ENCODE measurements at regions not wholly inside any gene's neighbourhood (a gene's known extent, or its start where the extent isn't known, plus 50 kb on each side); places are given as distances from the start of the nearest gene placed in this dataset.
A peak's percentile ranks its signal among the peaks of the same experiment; 100 is the strongest.
"Not testable (repeated sequence)": the region's sequence is repeated elsewhere in the genome, so short reads cannot be mapped to it uniquely, and the experiment has no call there.

GRCh38 chr2:102871707-102872106, 109.9 kb downstream of the TMEM182 start:
- DNase-seq, result no peak

DNA sequence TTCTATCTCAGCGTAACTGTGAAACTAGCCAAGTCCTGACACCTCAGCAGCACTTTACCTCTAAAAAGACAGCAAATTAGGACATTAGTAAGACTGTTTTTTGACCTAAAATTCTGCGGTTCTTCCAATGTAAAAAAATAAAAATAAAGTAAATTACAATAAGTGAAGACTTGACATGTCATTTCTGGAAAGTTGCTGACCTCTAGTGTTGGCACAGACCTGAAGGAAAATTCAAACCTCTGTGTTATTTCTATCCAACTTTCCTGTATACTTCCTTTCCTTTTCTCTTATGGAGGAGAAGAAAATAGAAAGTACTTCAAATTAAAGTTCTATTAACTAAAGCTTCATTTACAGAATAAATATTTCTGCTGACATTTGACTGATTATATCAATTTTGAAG, 110.6 kb downstream of the TMEM182 start:
- DNase-seq, result no peak

DNA sequence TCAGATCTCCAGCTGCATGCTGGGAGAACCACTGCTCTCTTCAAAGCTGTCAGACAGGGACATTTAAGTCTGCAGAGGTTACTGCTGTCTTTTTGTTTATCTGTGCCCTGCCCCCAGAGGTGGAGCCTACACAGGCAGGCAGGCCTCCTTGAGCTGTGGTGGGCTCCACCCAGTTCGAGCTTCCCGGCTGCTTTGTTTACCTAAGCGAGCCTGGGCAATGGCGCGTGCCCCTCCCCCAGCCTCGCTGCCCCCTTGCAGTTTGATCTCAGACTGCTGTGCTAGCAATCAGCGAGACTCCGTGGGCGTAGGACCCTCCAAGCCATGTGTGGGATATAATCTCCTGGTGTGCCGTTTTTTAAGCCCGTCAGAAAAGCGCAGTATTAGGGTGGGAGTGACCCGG, 117.7 kb downstream of the TMEM182 start:
- DNase-seq, result not testable (repeated sequence)

- no peak for DNase-seq
Measured at GRCh38 chr2:102880731-102881130, 118.9 kb downstream of the TMEM182 start.

- DNase-seq, result no peak
Measured at GRCh38 chr2:102886216-102886893, 124.5 kb downstream of the TMEM182 start.

DNA sequence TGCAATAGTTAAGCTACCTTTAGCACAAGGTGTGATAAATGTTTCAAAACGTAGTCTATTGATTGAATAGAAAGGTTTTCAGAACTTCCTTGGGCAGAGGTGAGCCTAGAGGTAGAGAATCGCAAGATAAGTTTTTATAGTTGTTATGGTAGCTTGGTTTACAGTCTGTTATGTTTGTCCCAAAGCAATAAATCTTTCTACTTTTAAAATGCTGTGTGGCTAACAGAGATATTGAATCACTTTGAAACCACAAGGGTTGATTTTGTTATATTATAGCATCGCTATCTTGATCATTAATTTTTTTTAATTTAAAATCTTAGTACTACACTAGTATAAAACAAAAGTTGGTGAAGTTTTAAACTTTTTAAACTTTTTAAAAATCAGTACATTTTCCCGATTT, 126.7 kb downstream of the TMEM182 start:
- no peak for DNase-seq

- peak; percentile 0 for DNase-seq
Measured at GRCh38 chr2:102891296-102891695, 129.5 kb downstream of the TMEM182 start.

- no peak for DNase-seq
Measured at GRCh38 chr2:102892698-102893310, 131.0 kb downstream of the TMEM182 start.

GRCh38 chr2:102893870-102894269, 132.0 kb downstream of the TMEM182 start:
- no peak for DNase-seq

- no peak for DNase-seq
Measured at GRCh38 chr2:102895376-102895775, 133.5 kb downstream of the TMEM182 start.

DNA sequence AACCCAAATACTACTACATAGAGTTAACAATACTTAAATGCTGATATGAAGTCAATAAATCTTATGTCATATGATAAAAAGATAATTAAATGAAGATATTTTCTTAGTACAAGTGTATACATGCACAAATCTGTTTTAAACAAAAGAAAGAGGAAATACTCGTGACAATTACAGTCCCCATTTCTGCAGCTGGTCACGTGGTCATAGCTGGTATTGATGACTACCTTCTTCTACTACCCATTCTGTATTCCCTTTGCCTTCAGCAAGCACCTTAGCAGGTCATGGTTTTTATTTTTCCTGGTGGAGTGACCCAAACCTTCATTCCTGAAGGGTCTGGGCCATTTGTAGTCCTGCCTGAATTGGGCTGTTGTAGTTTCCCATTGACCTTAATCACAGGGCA, 147.4 kb downstream of the TMEM182 start:
- DNase-seq, result not testable (repeated sequence)

DNA sequence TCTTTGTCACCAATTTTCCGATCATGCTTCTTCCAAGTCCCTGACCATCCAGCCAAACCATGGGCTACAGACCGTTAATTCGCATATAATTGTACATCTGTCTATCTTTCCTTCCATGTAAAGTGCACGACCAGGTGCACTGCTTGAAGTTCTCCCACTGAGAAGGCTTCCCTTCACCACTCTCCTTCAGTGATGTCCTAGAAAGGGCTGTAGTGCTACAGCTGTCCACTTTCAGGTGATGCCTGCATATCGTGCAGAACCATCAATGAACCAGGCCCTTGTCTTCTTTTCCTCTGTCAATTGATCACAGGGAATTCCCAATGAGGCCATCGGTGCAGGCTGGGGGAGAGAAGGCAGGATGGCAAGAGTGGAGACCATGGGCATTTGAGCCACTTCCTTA, 148.9 kb downstream of the TMEM182 start:
- no peak for DNase-seq

DNA sequence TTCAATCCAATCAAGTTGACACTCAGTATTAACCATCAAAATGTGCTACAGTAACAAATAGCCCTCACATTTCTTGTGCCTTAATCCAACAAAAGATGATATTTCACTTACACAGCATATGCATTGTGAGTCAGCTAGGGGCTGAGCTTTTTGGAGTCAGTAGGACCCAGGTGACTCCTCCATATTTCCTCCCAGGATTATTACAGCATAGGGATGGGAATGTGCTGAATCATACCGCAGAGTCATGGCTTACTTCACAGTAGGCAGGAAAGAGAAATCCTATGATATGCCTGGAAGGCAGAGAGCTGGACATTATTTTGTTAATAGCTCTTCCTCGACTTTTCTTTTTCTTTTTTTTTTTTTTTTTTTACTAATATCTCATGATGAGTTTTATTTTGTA, 153.3 kb downstream of the TMEM182 start:
- peak; percentile 37 for DNase-seq

GRCh38 chr2:102922321-102922720, 160.5 kb downstream of the TMEM182 start:
- no peak for DNase-seq

GRCh38 chr2:102925003-102925402, 163.2 kb downstream of the TMEM182 start:
- no peak for DNase-seq

DNA sequence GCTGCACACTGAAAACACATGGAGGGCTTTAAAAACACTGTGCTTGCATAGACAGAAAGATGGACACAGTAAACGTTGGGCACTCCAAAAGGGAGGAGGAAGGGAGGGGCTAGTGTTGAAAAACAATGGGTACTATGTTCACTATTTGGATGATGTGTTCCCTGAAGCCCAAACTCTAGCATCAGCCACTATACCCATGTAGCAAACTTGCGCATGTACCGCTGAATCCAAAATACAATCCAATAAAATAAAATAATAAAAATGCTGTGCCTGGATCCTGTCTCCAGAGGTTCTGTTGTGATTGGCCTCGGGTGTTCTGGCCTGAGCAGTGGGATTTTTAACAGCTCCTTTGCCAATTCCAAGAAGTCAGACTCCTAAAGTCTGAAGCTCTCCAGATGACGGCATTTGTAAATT, 166.0 kb downstream of the TMEM182 start:
- no peak for DNase-seq

- no peak for DNase-seq
Measured at GRCh38 chr2:102929721-102930120, 167.9 kb downstream of the TMEM182 start.

GRCh38 chr2:102932501-102932900, 170.7 kb downstream of the TMEM182 start:
- no peak for DNase-seq

DNA sequence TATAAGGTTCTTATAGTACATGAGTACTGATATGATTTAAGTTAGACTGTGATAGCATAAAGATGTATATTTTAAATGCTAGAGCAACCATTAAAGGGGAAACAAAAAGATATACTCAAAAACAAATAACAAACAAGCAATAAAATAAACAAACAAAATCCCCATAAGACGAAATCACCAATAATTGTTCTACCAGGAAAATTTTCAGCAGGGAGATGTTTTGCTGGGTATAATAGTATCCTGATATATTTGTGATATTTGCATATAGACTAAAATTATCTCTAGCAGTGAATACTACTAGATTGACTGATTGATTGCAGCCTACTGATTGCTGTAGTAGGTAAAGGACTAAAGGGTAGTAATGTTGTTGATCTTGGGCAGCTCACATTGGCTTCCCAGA, 177.4 kb downstream of the TMEM182 start:
- no peak for DNase-seq

GRCh38 chr2:102940684-102941083, 178.9 kb downstream of the TMEM182 start:
- DNase-seq, result no peak

DNA sequence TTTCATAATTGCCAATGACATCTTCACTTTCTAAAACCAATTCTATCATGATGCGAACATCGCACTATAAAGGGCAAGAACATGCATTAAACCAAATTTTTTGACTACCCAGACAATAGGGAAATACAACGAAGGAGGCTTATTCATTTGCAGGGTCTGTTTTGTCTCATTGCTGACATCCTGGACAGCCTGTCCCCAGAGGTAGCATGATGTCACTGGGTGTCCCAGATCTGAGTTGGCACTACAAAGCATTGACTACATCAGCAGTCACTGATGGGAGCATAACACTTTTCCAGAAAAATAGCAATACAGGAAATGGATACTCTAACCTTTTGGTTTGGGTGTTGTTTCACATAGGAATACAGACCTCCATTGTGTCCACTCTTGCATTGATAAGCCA, 180.3 kb downstream of the TMEM182 start:
- DNase-seq, result no peak

DNA sequence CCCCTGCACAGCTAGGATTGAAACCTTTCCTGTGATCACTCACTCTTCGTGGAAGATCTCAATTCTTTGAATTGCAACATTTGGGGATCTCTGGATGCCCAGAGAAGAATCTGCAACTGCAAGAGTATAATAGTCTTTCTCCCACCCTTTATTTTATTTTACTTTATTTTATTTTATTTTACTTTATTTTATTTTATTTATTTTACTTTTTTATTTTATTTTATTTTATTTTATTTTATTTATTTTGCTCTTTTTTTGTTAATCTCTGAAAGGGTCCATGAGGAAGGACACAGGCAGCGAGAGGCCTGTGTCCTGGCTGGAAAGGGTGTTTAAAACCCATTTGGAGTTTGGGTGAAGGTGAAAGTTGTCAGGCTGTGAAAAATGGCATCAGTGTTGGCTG, 181.4 kb downstream of the TMEM182 start:
- no peak for DNase-seq

DNA sequence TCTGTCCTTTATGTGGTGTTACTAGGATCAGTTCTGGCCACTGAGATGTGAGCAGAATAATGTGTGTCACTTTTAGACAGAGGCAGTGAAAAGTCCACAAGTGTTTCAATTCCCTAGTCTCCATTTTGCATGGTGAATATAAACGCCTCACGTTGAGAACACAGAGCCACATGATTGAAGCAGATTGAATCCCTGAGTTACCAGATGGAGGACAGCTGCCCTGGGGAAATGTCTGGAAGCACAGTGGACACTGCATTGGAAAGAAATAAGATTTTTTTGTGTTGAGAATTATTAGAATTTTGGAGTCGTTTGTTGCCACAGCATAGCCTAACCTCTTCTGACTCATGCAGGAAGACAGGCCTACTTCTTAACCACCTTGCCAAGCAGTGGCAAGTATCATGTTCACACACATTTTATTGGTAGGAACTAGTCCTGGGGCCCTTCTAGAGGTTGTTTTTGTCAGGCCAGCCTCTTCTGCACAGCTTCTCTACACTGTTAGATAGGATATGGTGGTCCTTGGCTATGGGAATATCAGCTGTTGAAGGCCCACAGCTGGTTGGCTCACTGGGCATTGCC, 188.6 kb downstream of the TMEM182 start:
- no peak for DNase-seq

- no peak for DNase-seq
Measured at GRCh38 chr2:102951249-102951648, 189.4 kb downstream of the TMEM182 start.

Measured in fibroblast of skin of abdomen (primary cell).